ENCODE measurements at regions not wholly inside any gene's neighbourhood (a gene's known extent, or its start where the extent isn't known, plus 50 kb on each side); places are given as distances from the start of the nearest gene placed in this dataset.

DNA sequence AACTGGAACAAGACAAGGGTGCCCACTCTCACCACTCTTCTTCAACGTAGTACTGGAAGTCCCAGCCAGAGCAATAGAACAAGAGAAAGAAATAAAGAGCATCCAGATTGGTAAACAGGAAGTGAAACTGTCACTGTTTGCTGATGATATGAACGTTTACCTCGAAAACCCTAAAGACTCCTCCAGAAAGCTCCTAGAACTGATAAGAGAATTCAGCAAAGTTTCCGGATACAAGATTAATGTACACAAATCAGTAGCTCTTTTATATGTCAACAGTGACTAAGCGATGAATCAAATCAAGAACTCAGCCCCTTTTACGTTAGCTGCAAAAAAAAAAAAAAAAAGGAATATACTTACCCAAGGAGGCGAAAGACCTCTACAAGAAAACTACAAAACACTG is 306.6 kb downstream of the PLK2 start:
- no peak for DNase-seq (ENCODE audit: low read depth, low spot score)

DNA sequence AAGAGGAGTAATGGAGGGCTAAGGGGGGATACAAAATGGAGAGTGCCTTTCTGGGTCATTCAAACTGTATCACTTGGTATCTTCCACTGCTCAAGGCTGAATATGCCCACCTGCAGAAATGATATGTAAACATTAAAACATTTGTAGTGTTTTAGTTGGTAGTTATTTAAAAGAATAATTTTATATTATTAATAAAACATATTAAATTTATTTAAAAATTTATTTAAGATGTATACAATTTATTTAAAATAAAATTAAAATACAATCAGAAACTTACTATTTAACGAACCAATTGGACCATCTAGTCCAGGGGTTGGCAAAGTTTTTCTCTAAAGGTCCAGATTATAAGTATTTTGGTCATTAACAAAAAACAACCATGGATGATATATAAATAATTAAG is 308.5 kb downstream of the PLK2 start:
- DNase-seq (ENCODE audit: low read depth, low spot score) = no peak

DNA sequence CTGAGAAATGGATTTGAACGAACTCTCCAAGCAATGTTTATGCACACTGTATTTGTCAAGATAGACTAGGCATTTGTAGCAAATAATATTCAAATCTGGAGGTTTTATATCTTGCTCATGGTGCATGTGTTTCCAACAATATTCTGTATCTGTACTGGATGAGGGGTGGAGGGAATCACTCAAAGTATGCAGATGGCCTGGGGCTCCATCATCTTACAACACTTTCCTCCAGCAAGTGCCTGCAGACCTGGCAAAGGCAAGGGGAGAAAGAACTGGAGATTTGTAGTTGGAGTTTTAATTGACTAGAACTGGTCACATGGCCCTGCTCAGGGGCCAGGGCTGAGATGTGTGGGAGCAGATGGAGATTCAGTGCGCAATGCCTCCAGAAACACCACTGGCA is 309.0 kb downstream of the PLK2 start:
- DNase-seq (ENCODE audit: low read depth, low spot score) = no peak

DNA sequence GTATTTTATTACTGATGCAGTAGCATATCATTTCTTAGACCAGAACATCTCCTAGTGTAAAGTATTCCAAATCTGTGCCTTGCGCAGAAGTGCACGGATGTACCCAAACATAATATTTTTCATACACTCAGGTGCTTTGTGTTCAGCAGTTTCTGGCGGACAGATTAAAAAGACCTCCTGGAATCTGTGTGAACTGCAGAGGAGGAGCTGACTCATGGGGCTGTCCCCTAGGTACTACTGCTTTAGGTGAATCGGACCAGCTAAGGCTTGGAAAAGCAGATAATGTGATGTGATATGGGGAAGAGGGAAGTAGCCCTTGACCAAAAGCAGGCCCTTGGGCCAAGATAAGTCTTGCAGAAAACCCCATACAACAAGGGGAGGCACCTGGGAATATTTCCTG is 310.1 kb downstream of the PLK2 start:
- no peak for DNase-seq (ENCODE audit: low read depth, low spot score)

DNA sequence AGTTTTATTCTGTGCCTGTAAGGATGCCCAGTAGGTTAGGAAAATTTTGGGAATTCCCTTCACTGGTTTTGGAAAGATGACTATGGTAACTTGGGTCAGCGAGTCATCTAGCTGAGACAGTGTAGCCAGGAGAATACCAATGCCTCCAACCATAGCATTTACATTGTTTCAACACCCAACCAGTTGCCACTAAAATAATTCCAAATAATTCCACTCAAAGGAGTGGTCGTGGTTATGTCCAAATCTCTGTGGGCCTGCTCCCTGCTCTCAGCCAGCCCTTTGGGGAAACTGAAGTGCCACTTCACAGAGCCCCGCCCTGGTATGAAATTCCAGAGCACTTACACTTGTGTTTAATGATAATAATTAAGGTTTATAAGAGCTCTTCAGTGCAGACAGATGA is 310.5 kb downstream of the PLK2 start:
- DNase-seq (ENCODE audit: low read depth, low spot score) = no peak

DNA sequence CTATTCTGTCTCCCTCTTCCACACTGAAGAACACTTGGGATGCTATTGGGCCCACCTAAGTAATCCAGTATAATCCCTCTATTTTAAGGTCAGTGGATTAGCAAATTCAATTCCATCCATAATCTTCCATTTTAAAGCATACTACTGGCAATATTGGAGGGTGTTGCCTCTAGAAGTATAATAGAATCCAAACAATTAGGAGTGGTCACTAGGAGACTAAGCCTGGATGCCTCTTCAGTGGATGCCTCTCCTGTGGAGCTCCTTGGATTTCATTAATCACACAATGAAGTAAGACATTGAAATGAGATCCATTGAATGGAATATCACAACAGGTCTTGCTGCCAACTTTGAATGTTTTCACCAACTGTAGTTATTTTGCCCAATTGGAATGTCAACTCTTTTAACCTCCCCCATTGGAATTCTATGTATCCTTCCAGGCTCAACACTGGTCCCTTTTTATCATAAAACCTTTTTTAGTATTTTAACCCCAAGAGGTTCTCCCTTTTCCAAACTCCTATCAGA is 311.6 kb downstream of the PLK2 start:
- DNase-seq (ENCODE audit: low read depth, low spot score) = no peak

- no peak for DNase-seq (ENCODE audit: low read depth, low spot score)
Observed at GRCh38 chr5:58145397-58145934, 314.4 kb downstream of the PLK2 start.

DNA sequence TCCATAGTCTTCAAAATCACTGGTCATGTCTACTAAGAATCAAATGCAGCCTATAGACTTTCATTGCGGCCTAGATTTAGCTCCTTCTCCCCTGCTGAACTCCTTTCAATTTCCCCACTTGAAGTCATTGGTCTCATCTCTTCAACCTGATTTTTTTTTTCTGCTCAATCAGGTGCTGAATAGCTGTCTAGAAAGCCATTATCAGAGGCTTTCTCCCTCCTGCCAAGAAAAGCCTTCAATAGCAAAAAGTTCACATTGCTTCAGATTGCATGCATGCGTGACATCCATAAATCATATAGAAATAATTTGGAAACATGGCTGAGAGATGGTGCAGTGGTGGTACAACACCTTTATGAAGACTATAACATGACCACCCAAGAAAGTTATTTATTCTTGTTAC is 316.2 kb downstream of the PLK2 start:
- DNase-seq (ENCODE audit: low read depth, low spot score) = no peak

DNA sequence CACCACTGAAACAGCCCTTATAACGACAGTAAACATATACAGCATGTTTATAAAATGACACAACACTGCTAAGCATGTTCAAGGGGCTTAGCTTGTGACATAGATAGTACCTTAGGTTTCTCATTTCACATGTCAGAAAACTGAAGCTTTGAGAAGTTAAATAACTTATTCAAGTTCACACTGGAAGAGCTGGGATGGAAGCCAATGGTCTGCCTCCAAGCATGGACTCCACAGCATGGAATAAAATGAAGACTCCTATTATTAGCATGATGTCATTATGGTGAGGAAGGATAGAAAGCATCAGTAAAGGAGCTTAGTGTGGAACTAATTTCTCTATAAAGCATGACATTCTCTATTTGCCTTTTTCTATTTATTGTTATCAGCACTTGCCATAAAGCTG is 316.7 kb downstream of the PLK2 start:
- DNase-seq (ENCODE audit: low read depth, low spot score) = no peak

DNA sequence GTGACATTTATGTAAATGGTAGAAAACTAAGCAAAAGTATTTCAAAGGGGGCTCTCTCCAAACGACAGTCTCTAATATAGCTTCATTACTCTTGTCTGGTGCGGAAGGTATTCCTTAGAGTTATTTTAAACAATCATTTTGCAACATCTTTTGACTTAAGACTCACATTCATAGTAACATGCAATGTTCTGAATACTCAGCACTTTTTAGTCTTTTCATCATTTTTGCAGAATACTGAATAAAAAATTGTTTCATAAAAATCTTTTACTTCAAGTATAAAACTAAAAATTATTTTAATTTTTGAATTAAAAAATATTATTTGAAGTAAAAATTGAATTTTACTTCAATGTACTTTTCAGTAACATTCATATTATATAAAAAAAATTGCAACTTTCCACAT is 321.1 kb downstream of the PLK2 start:
- no peak for DNase-seq (ENCODE audit: low read depth, low spot score)

DNA sequence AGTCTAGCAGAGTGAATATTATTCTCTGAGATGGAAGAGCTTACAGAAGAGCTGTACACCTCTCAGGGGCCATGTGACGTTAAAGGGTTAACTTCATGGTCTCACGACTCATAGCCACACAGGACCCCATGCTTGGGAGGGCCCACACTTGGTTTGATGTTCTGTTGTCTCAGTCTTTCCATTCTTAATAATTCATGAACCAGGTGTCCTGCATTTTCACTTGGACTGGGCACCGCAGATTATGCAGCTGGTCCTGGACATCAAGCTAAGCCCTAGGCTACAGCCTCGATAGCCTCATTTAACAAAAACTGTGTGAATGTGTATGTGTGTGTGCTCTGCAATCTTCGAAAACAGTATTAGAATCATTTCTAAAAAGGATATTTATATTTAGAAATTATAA is 323.5 kb downstream of the PLK2 start:
- DNase-seq (ENCODE audit: low read depth, low spot score) = no peak

- DNase-seq (ENCODE audit: low read depth, low spot score) = no peak
Observed at GRCh38 chr5:58135571-58136335, 324.1 kb downstream of the PLK2 start.

DNA sequence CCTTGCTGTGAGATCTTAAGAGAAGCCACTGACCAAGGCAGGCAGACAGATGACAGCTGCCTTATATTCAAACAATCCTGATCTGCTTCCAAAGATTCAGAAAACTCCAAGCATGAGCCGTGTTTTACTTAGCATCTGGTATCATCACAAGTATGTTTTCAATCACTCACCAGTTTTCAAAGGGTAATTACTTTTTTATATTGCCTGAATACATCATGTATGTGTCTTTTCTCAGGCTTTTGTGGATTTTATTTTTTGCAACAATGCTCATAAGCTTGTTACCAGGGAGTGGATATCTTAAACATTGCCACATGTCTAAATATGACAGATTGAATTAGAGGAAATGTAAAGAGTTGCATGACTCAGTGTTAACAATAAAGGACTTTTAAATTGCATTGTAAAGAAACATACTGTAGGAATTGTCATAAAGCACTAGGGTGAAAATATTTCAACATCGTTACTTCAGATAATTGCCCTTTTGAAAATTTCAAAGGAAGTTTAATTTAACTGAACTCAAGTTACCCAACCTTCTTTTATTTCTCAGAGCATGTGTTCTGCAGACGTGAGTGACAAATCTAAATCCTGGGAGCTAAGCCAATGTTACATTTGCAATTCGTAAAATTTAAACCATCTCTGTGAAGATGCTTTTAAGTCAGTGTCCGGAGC is 326.1 kb downstream of the PLK2 start:
- no peak for DNase-seq (ENCODE audit: low read depth, low spot score)

DNA sequence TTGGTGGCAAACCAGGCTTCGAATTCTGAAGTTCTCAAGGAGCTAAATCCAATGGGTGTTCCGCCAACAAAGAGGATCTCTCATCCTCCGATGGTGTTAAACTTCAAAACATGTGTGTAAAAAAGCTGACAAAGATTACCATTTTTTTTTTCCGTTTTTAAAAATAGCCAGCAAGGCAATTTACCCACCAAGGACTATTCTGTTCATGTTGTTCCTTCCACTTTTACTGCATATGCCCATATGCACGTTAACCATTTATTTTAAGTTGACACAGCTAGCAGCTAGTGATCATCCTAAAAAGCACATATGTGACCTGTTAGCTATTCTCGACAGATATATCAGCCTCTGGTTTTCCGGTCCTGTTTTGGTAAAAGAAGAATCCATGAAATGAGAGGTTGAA is 326.7 kb downstream of the PLK2 start:
- DNase-seq (ENCODE audit: low read depth, low spot score) = no peak

GRCh38 chr5:58127255-58128220 is 332.3 kb downstream of the PLK2 start:
- DNase-seq (ENCODE audit: low read depth, low spot score) = no peak

GRCh38 chr5:58123501-58123900 is 336.4 kb downstream of the PLK2 start:
- DNase-seq (ENCODE audit: low read depth, low spot score) = no peak

- DNase-seq (ENCODE audit: low read depth, low spot score) = no peak
Observed at GRCh38 chr5:58122848-58123392, 337.0 kb downstream of the PLK2 start.

GRCh38 chr5:58122157-58122556 is 337.7 kb downstream of the PLK2 start:
- no peak for DNase-seq (ENCODE audit: low read depth, low spot score)

- no peak for DNase-seq (ENCODE audit: low read depth, low spot score)
Observed at GRCh38 chr5:58121391-58121790, 338.5 kb downstream of the PLK2 start.

GRCh38 chr5:58117542-58117941 is 342.3 kb downstream of the PLK2 start:
- DNase-seq (ENCODE audit: low read depth, low spot score) = no peak

- no peak for DNase-seq (ENCODE audit: low read depth, low spot score)
Observed at GRCh38 chr5:58116346-58116745, 343.5 kb downstream of the PLK2 start.

- DNase-seq (ENCODE audit: low read depth, low spot score) = no peak
Observed at GRCh38 chr5:58115811-58116210, 344.1 kb downstream of the PLK2 start.

Data from iPS DF 19.7 (cell line).